Sigmoid colon (tissue), 6 donors: ENCODE measurements at regions not wholly inside any gene's neighbourhood (a gene's known extent, or its start where the extent isn't known, plus 50 kb on each side); places are given as distances from the start of the nearest gene placed in this dataset.

Experiments used
- DNase-seq: peaks from one replicate; pipeline ENCODE4 v3.0.0-alpha.2; 2019
- H3K27ac ChIP-seq, 4 donors: fragments of 200-600 bp; sonication (generic); one replicate each; pipeline ENCODE4 v1.5.1; 2016 to 2019; ENCODE audit warnings: mild to moderate bottlenecking in 1 of 4
- H3K27me3 ChIP-seq, 3 donors: fragments of 200-600 bp; sonication (generic); one replicate each; pipeline ENCODE4 v1.5.1; 2019; ENCODE audit warnings: mild to moderate bottlenecking in 1 of 3
- H3K36me3 ChIP-seq, 4 donors: fragments of 200-600 bp; sonication (generic); one replicate each; pipeline ENCODE4 v1.5.1; 2016 to 2019
- H3K4me1 ChIP-seq, 4 donors: fragments of 200-600 bp; sonication (generic); one replicate each; pipeline ENCODE4 v1.5.1; 2017 to 2019
- H3K4me3 ChIP-seq, 4 donors: fragments of 200-600 bp; sonication (generic); one replicate each; pipeline ENCODE4 v1.5.1; 2017 to 2019; ENCODE audit warnings: mild to moderate bottlenecking in 2 of 4, moderate library complexity in 1 of 4
- H3K9me3 ChIP-seq, 4 donors: fragments of 200-600 bp in 3 of 4; sonication (generic) in 3 of 4; one replicate each; pipeline versions ENCODE4 v1.5.1 to v1.6.1; 2013 to 2019
- EP300 ChIP-seq, 4 donors: sonication (generic); formaldehyde crosslinking; IDR thresholded peaks; one replicate each; pipeline ENCODE4 v1.6.1; 2017; ENCODE audit warnings: antibody characterized with exemption in 4 of 4
- POLR2A ChIP-seq, 2 donors: fragments of 450-650 bp; IDR thresholded peaks; one replicate each; pipeline ENCODE4 v1.6.1; 2016; ENCODE audit warnings: antibody characterized with exemption in 2 of 2, mild to moderate bottlenecking in 2 of 2, moderate library complexity in 2 of 2
- POLR2AphosphoS5 ChIP-seq, 4 donors: sonication (generic); formaldehyde crosslinking; IDR thresholded peaks; one replicate each; pipeline ENCODE4 v1.6.1; 2017; ENCODE audit warnings: antibody characterized with exemption in 4 of 4
- whole genome bisulfite sequencing, 2 donors: extraction: QIAGEN DNeasy Blood & Tissue Kit; methylation state at CpG; one replicate each; pipeline ENCODE4 v1.1.7; 2013; 5-methylcytosine and 5-hydroxymethylcytosine counted together
- intact Hi-C: fragments of 100-400 bp; cut with DNase I; formaldehyde crosslinking; loops from one replicate; pipeline ENCODE4 v1.15.1; 2023
- TF ChIP-seq, protein P1 (sequence below), 4 experiments: fragments of 450-650 bp in 3 of 4; fragments of 200-600 bp in 1 of 4; IDR thresholded peaks; one replicate each; pipeline ENCODE4 v1.5.1; 2016 to 2019; ENCODE audit warnings: antibody characterized with exemption in 4 of 4, mild to moderate bottlenecking in 3 of 4, moderate library complexity in 2 of 4
- donor health status: healthy with polysubstance abuse.
- donor health status: healthy.

DNA sequence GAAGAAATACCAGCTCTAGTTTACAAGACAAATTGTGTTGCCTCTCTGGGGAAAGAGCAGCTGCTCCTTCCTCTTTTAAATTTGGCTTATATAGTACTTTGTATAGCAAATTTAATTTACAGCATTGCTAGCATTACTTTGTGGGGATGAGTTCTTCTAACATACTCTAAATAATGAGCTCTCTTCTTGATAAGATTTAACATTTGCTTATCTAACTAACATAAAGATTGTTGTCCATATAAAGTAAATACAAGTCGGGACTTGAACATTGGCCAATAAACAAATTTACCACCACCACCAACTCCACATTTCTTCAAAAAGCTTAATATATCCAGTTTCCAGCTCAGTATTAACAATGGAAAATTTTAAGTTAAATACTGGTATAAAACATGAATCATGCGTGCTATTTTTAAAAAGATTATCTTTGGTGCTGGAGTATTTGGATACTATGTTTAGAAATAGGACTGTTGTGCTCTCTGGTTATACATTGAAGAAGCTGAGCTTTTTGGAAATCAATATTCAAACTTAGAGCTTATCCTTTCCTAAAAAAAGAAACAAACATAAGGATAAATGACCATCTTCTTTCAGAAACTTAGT, 1146.9 kb upstream of the GJE1 start:
- H3K36me3 ChIP-seq: no peaks in the 10 kb centered on the region
- no peaks in the 10 kb centered on the region for H3K27me3 ChIP-seq
- H3K4me3 ChIP-seq: no peak overlapping the region
- DNase-seq: no peak
- H3K4me1 ChIP-seq: peaks cover 0 to 24% (median 17%) of the 10 kb centered on the region in 4 donors
- H3K9me3 ChIP-seq: no peaks in the 10 kb centered on the region
- TF ChIP-seq, protein P1, sequence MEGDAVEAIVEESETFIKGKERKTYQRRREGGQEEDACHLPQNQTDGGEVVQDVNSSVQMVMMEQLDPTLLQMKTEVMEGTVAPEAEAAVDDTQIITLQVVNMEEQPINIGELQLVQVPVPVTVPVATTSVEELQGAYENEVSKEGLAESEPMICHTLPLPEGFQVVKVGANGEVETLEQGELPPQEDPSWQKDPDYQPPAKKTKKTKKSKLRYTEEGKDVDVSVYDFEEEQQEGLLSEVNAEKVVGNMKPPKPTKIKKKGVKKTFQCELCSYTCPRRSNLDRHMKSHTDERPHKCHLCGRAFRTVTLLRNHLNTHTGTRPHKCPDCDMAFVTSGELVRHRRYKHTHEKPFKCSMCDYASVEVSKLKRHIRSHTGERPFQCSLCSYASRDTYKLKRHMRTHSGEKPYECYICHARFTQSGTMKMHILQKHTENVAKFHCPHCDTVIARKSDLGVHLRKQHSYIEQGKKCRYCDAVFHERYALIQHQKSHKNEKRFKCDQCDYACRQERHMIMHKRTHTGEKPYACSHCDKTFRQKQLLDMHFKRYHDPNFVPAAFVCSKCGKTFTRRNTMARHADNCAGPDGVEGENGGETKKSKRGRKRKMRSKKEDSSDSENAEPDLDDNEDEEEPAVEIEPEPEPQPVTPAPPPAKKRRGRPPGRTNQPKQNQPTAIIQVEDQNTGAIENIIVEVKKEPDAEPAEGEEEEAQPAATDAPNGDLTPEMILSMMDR (IDR thresholded peaks at IDR 0.05): no peak
- TF ChIP-seq EP300 (IDR thresholded peaks at IDR 0.05) (no peak), POLR2A (IDR thresholded peaks at IDR 0.05) (no peak), POLR2AphosphoS5 (IDR thresholded peaks at IDR 0.05) (no peak)
- intact Hi-C loops: no loop called here
- WGBS, 2 donors: 50 to 66% methylated on average over 2 of the region's 2 CpGs
- H3K27ac ChIP-seq: no peak overlapping the region

DNA sequence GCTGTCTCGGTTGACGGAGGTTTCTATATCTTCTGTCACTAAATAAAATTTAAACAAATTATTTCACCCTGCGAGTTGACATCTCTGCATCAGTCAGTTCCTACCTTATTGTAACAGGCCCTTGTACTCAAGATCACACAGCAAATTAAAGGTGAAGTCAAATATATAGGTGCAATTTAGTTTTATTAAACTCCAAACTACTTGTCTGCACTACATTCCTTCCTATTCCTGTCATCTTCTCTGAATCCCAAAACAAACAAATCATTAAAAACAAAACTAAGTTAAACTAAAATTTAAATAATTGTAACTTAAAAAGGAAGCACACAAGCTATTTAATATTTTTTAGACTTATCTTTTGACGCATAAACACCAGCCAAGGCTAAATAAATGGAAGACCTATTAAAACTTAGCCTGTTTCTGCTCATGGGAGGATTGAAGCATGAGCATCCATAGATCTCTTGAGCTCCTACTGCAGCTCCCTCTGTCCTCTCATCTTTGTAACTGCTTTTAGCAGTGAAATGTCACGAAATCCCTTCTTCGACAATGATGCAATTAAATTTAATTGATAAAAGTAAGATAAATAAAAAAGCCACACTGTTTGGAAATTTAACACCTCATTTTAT, 1152.3 kb upstream of the GJE1 start:
- Histone ChIP-seq H3K27me3 (no peaks in the 10 kb centered on the region), H3K36me3 (no peaks in the 10 kb centered on the region), H3K4me1 (peaks cover 0 to 46% (median 34%) of the 10 kb centered on the region in 4 donors), H3K27ac (peak overlapping the region; percentile 25 to 63 (median 58)), H3K4me3 (no peak overlapping the region), H3K9me3 (no peaks in the 10 kb centered on the region)
- intact Hi-C loops: no loop called here
- no peak for TF ChIP-seq POLR2A (IDR thresholded peaks at IDR 0.05)
- no peak for TF ChIP-seq POLR2AphosphoS5 (IDR thresholded peaks at IDR 0.05)
- TF ChIP-seq, protein P1 (IDR thresholded peaks at IDR 0.05): no peak
- no peak for TF ChIP-seq EP300 (IDR thresholded peaks at IDR 0.05)
- 61 to 71% methylated on average over 6 of the region's 6 CpGs for WGBS, 2 donors
- DNase-seq: no peak

DNA sequence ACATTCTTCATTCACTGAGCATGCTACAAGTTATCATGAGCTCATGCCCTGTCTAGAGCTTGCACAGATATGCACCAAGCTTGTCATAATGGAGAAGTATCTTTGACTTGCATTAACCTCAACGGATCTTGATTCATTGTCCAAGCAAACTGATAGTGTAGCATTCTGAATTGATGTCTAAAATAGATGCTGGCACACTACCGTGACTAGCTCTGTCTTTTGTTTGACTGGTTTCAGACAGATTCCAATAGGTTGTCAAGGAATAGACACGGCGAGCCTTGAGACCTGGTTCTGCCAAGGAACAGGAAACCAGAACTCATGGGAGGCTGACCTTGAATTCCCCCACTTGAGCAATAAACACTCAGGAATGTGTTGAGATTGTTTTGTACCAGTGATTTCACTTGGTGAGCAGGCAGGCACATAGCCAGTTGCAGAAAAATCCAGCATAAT, 1153.1 kb upstream of the GJE1 start:
- intact Hi-C loops: no loop called here
- H3K27me3 ChIP-seq: no peaks in the 10 kb centered on the region
- no peak overlapping the region for H3K4me3 ChIP-seq
- H3K27ac ChIP-seq: peak overlapping the region in 3 of 4 donors; percentile 52 to 63 (median 63)
- H3K9me3 ChIP-seq: no peaks in the 10 kb centered on the region
- no peaks in the 10 kb centered on the region for H3K36me3 ChIP-seq
- DNase-seq: peak; percentile 49
- H3K4me1 ChIP-seq: peaks cover 0 to 45% (median 34%) of the 10 kb centered on the region in 4 donors
- 73 to 75% methylated on average over 4 of the region's 4 CpGs for WGBS, 2 donors
- TF ChIP-seq, protein P1 (IDR thresholded peaks at IDR 0.05): no peak
- TF ChIP-seq POLR2AphosphoS5 (IDR thresholded peaks at IDR 0.05) (peak in 1 of 4 donors; percentile 43), POLR2A (IDR thresholded peaks at IDR 0.05) (no peak), EP300 (IDR thresholded peaks at IDR 0.05) (no peak)

DNA sequence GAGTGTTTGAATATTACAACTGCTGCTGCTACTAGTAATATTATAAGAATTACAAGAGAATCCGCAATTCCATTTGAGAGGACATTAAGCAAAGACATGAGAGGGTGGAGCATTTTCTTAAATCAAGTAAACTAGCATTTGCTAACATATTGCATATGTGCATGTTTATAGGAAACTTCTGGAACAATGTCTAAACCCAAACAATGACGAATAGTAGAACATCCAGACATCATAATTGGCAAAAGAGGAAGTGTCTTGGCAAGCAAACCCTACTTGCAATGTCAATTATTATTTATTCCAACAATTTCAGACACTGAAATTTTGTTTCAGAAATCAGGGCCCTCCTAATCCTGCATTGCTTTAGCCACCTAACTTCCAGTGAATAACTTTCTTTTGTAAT, 1155.3 kb upstream of the GJE1 start:
- TF ChIP-seq, protein P1 (IDR thresholded peaks at IDR 0.05): no peak
- Histone ChIP-seq H3K27ac (peak overlapping the region in 1 of 4 donors; percentile 34), H3K4me3 (no peak overlapping the region), H3K4me1 (peaks cover 0 to 45% (median 33%) of the 10 kb centered on the region in 4 donors), H3K9me3 (no peaks in the 10 kb centered on the region), H3K36me3 (no peaks in the 10 kb centered on the region), H3K27me3 (no peaks in the 10 kb centered on the region)
- intact Hi-C loops: no loop called here
- DNase-seq: no peak
- 54 to 70% methylated on average over 2 of the region's 2 CpGs for WGBS, 2 donors
